Bone marrow (tissue), 2 donors: ENCODE measurements at regions not wholly inside any gene's neighbourhood (a gene's known extent, or its start where the extent isn't known, plus 50 kb on each side); places are given as distances from the start of the nearest gene placed in this dataset.
"Not testable (repeated sequence)": the region's sequence is repeated elsewhere in the genome, so short reads cannot be mapped to it uniquely, and the experiment has no call there.

Experiments used
- DNase-seq, 2 donors: peaks; one replicate each; lab custom pipeline; 2025; lab: John Stamatoyannopoulos, UW

DNA sequence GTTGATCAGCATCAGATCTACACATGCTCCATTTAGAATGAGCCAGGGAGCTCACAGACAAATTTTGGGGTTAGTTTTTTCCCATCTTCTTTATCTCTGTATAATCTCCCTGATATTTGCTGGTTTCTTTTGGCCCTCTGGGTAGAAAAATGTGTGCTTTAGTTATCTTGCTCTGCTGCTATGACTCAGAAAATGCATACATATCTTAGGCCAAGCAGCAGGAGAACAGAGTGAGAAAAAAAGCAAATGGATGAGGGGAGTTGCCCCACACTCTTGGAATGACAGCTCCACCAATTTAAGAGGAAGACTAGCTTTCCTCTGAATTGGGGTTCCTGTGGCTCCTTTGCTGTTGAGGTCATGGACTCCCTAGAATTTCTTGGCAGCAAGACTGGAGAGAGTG is 331.8 kb downstream of the KCNJ3 start:
- no peak for DNase-seq

DNA sequence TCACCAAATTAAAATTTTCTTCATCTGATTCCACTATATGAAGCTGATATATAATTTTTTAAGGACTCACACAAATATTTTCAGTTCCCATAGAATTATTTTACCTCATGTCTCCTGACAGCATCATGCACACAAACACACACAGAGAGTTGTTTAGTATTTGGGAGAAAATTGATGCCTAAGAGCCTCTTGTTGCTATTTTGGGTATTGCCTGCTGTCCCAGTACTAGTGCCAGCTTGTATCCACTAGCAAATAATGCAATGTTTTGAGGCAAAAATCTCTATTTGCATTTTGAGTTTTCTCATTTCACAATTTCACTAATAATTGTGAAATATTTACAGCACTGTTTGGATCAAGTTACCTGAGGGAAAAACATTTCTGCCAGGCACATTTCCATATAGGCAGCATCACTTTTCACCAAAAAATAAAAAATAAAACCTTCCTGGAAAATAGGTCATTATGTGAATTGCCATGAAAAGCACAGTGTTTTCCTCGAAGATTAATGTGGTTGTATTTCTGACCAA is 328.2 kb downstream of the KCNJ3 start:
- DNase-seq, result no peak

GRCh38 chr2:155023674-155024073 is 325.2 kb downstream of the KCNJ3 start:
- no peak for DNase-seq

GRCh38 chr2:155022531-155022930 is 324.0 kb downstream of the KCNJ3 start:
- DNase-seq, result no peak

DNA sequence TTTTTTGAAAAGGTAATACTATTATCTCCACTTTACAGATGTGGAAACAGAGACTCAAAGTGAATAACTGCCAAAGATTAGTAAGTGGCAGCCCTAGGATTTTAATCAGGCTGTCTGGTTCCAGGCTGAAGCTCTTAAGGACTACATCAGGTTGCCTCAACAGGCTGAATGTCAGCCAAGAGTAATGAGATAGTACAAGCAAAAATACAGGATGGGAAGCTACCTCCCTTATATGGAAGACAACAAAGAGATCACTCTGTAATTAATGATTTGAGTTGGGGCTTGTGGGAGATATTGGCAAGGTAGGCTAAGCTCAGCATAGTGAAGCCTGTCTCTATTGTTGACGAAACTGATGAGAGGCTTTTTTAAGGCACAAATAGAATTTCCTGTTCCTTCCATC is 323.1 kb downstream of the KCNJ3 start:
- DNase-seq, result no peak

DNA sequence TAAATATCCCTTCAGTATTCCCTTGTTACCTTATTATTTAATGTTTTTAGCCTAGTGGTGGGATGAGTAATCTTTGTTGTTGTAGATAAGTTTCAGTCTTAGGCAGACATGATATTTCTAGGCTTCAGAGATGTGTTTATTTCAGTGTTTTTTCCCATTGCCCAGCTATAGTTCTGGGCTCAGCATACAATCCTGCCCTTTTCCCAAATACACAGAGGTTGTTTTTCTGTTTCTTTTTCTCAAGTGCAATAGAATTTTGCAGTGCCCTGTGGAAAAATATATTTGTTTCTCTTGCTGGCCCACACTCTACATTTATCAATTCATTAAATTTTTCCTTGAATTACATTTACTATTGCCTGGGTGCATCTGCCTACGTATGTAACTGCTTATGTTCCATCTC is 321.8 kb downstream of the KCNJ3 start:
- DNase-seq, result no peak

- no peak for DNase-seq
Measured at GRCh38 chr2:155010925-155011324, 312.4 kb downstream of the KCNJ3 start.

DNA sequence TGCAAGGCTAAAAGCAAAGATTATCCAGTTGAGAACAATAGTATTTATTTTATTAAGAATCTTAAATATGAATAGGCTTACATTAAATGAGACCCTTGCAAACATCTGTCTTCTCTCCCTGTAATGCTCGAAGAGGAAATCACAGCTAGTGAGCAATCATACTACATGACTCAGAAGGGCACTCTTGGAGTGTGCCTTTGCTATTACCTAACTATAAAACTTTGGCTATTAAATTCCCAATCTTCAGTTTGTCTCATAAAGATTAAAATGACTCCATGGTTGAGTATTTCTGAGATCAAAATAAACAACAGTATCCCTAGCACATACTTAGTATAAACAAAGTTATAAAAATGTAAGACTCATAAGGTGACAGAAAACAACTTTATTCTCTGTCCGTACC is 296.9 kb downstream of the KCNJ3 start:
- DNase-seq, result no peak

DNA sequence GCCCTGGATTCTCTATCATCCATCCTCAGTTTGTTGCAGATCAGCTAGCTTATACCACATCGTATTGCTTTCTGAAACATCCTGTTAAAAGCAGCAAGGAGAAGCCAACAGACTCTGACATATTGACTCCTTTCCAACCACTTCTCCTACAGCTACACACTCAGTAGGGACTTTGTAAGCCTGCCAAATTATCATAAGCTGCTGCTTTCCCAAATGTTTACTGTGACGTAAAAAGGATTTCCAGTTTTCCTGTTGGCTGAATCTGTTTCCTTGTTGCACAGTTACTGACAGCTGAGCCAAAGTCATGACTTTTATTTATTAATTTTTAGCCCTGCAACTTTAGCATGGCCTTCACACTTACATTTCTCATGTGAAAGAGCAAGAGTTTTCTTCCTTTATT is 294.3 kb downstream of the KCNJ3 start:
- no peak for DNase-seq

DNA sequence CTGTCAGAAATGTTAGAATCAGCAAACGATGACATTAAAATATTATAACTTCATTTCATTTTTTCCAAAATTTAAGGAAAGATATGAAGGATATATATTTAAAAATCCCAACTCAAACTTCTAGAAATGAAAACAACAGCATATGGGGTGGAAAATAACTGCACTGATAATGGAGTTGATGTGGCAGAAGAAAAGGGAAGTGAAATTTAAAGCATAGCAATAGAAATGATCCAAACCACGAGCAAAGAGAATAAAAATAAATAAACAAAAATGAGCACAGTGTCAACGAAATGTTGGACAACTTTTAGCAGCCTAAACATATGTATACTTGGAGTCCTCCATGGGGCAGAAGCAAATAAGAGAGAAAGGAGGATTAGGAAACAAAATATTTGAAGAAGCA is 280.2 kb downstream of the KCNJ3 start:
- DNase-seq, result no peak

DNA sequence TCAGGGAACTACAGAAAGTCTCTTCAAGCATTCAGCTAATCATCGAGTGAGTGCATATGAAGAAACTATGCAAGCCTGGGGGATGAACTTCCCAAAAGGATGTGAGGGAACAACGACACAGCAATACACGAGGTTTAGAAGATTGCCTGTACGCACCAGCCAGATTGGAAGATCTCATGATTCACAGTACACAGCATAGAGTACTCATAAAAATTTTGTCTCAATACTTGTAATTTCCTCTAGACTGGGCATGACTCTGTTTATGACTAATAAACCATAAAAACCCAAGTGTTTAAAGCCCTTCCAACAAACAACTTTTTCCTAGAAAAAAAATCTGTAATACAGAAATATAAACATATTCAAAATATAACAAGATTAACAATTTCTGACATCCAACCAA is 279.7 kb downstream of the KCNJ3 start:
- DNase-seq, result no peak

DNA sequence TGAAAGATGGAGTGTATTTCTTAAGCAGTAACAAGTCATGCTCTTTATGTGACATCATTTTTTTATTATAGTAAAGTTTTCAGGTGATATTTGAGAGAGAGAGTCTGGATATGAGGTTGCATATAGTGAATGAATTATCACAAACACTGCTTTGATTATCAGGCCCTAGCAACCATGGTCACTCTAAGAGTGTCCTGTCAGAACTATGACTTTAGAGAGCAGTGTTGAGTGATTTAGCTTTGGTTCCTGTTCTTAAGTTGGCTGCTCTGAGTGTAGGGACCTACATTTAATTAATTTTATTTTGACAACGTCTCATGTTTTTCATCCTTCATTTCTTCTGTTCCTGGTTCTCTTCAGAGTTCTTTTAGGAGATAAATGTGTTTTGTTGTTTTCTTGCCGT is 275.5 kb downstream of the KCNJ3 start:
- no peak for DNase-seq

- DNase-seq, result no peak
Measured at GRCh38 chr2:154963511-154963910, 265.0 kb downstream of the KCNJ3 start.

- DNase-seq, result no peak
Measured at GRCh38 chr2:154961676-154962075, 263.2 kb downstream of the KCNJ3 start.

- no peak for DNase-seq
Measured at GRCh38 chr2:154960802-154961583, 262.5 kb downstream of the KCNJ3 start.

DNA sequence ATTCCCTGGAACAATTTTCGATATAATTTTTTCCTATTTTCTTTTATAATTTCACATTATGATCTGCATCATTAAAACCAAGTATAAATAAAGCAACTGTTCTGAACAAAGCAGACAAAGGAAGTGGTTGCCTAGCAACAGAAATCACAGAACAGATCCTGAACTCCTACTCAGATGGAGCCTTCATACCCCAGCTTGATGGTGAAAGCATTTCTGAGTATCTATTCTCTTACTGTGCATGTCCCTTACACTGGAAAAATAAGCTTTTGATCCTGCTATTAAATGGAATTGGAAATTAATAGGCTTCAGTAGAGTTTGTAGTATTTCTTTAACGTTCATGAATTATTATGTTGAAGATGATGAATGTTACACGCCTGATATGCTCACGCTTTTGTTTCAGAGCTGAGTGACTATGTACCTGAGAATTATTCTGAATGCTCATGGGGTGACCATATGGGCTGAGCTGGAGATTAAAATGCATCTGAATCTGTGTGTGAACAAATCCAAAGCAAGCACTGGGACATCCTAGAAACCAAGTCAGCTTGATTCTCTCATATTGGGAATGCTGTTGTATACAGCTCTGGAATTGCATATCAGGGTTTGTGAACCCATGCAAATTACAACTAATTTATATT is 254.0 kb downstream of the KCNJ3 start:
- DNase-seq, result no peak

- DNase-seq, result not testable (repeated sequence)
Measured at GRCh38 chr2:154947416-154947815, 248.9 kb downstream of the KCNJ3 start.

GRCh38 chr2:154945984-154946383 is 247.5 kb downstream of the KCNJ3 start:
- DNase-seq, result no peak

DNA sequence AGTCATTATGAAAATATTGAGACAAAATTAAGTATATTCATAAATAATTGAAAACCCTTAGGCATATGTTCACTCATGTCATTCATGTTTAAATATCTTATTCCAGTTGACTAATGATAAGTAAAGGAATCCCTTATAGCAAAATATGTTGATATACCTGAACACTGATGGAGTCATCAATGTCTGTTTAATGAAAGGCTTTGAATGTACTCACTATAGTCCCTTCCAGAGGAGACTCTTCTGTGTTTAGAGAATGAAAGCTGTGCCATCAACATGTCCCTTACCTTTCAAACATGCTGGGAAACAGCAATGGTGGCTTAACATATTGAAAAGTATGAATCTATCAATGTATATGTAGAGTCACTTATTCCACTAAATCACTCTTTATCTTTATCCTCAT is 242.9 kb downstream of the KCNJ3 start:
- DNase-seq, result no peak

GRCh38 chr2:154934213-154934612 is 235.7 kb downstream of the KCNJ3 start:
- DNase-seq, result no peak

DNA sequence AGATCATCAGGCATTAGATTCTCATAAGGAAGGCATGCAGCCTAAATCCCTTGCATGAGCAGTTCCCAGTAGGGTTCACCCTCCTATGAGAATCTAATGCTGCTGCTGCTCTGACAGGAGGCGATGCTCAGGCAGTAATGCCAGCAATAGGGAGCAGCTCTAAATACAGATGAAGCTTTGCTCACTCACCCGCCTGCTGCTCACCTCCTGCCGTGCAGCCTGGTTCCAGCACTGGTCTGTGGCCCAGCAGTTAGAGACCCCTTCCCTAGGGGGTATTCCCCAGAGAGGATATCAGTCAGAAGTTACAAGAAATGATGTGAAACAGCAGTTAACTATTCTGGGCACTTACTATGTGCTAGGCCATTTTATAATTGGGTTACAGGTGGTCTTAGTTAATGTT is 226.0 kb downstream of the KCNJ3 start:
- DNase-seq, result no peak

DNA sequence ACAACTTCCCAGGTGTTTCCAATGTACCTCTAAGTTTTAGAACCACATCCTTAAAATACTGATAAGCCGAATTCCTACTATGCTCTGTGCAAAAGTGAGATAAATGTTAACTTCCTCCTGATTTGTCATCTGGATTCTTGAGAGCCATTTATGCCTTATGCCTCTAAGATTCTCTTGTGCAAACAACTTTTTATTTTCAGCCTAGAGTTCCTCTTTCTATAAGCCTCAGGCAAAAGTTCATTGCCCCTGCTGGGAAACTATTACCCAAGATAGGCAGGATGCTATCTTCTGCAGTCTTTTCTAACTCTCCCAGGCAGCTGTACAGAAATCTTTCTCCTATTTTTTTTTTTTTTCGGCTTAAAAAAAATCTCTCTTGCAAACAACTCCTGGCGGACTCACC is 216.1 kb downstream of the KCNJ3 start:
- DNase-seq, result peak in 1 of 2 donors; percentile 51

- no peak for DNase-seq
Measured at GRCh38 chr2:154912215-154912614, 213.7 kb downstream of the KCNJ3 start.

DNA sequence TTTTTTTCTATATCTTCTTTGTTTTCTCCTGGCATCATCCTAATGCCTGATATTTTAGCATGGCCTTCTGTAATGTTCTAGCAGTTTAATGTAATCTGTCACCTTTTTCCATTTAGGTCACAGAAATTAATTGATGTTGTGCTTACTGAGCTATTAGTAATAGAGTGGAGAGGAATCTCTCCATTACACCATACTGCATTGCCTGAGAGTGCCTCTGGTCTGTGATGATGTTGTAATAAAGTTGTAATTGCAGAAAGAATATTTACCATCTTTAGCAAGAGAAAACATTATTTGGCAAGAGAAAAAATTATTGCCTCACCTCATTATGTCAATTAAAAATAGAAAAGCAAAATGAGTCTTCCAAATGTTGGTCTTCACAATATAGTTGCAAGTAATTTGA is 213.2 kb downstream of the KCNJ3 start:
- no peak for DNase-seq
